C4-2B (cell line): ENCODE measurements at regions not wholly inside any gene's neighbourhood (a gene's known extent, or its start where the extent isn't known, plus 50 kb on each side); places are given as distances from the start of the nearest gene placed in this dataset.

ENCODE experiments used
- ZFX ChIP-seq: fragments of 450-650 bp; IDR thresholded peaks from 2 replicates; pipeline ENCODE4 v1.6.1; 2017
- TF ChIP-seq, protein P1 (sequence below): fragments of 450-650 bp; conservative IDR thresholded peaks from 2 replicates; pipeline ENCODE4 v1.5.1; 2017; ENCODE audit warnings: mild to moderate bottlenecking

DNA sequence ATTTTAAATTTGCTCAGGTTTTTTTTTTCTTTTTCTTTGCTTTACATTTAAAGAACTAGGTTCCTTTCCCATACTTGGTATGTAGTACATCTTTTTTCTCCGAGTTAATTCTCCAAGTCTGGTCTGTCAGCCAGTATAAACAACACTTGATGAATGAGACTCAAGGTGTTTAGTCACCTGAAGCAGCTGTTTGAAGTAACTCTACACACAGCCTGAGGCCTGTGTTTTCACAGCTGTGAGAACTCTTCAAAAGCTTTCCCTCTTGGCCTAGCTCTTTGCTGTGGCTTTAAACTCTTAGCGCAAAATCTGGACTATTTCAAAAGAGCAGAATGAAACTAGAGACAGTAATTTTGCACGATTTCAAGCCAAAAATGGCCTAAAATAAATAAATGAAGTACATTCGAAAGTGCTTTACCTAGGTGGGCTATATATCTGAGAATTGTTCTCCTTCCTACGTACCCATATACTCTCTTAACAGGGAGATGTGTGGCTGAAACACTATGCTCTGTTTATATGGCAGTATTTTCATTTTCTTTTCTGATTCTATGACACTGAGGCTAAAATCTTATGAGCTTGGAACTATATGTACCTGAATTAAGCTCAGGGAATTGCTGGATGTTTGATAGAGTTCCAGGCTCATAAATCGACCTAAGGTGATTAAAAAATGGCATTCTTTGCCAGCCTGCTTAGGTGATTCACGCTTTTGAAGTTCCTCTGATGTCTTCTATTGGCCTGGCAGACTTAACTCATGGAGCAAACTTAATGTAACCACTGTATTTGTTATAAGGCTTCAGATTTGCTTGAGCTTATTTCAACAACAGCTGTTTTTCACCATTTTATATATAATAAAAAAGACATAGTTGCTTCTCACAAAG, 1044.1 kb upstream of the ZEB2 start:
- TF ChIP-seq, protein P1, sequence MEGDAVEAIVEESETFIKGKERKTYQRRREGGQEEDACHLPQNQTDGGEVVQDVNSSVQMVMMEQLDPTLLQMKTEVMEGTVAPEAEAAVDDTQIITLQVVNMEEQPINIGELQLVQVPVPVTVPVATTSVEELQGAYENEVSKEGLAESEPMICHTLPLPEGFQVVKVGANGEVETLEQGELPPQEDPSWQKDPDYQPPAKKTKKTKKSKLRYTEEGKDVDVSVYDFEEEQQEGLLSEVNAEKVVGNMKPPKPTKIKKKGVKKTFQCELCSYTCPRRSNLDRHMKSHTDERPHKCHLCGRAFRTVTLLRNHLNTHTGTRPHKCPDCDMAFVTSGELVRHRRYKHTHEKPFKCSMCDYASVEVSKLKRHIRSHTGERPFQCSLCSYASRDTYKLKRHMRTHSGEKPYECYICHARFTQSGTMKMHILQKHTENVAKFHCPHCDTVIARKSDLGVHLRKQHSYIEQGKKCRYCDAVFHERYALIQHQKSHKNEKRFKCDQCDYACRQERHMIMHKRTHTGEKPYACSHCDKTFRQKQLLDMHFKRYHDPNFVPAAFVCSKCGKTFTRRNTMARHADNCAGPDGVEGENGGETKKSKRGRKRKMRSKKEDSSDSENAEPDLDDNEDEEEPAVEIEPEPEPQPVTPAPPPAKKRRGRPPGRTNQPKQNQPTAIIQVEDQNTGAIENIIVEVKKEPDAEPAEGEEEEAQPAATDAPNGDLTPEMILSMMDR = no peak
- TF ChIP-seq ZFX = no peak
